HG02852 (cell line): ENCODE measurements at regions not wholly inside any gene's neighbourhood (a gene's known extent, or its start where the extent isn't known, plus 50 kb on each side); places are given as distances from the start of the nearest gene placed in this dataset.

Experiments
- ATAC-seq: cut with Tn5 transposase; IDR thresholded peaks from one replicate; pipeline ENCODE4 v1.9.1; 2021; ENCODE audit warnings: mild to moderate bottlenecking, moderate library complexity; ENCODE audit not compliant: unreplicated experiment

DNA sequence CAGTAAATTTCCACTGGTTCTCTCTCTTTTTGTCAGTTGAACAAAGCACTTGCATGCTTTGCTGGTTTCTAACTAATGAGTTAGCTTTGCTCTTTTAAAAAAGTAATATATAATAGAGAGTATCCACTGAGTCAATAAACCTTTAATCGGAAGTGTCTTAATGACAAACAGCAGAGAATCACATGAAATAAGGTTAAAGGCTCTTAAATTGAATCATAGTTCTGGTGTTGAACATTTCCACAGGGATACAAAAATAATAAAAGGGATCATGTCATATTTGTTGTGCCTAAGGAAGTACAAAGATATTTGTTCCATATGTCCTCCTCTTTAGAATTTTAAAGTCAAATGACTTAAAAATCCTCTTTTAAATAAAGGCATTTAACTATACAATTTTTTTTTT, 362.6 kb downstream of the LRIG3 start:
- no peak for ATAC-seq

DNA sequence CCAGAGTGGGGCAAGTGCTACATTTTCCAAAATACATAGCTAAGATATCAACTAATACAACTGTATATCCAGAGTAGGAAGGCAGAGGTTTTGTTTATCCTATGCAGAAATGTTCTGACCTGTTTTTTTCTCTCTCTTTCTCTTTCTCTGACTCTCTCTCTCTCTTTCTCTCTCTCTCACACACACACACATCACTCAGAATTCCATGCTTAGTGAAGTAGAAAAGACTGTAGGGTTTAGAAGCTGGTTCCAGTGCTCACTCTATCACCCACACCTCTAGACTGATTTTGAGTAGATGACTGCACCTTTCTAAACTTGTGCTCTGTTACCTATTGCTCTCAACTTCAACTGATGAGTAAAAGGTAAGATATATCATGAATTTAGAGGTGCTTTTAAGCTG, 356.7 kb downstream of the LRIG3 start:
- no peak for ATAC-seq

DNA sequence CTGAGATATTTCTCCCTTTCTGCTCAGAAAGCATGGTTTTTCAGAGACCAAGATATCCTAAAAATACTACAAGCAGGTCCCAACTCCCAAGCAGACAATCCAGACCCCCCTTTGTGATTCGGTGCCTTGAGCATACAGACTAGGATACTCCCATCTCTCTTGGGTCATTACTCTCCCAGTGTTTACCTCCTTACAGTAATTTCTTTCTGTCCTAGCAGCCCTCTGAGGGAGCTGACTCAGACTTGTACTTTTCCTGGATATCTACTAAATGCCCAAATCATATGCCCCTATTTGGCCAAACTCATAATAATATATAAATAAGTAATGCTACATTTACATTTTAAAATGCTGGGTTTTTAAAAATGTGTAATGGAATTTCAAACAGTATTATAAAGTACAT, 355.6 kb downstream of the LRIG3 start:
- no peak for ATAC-seq

DNA sequence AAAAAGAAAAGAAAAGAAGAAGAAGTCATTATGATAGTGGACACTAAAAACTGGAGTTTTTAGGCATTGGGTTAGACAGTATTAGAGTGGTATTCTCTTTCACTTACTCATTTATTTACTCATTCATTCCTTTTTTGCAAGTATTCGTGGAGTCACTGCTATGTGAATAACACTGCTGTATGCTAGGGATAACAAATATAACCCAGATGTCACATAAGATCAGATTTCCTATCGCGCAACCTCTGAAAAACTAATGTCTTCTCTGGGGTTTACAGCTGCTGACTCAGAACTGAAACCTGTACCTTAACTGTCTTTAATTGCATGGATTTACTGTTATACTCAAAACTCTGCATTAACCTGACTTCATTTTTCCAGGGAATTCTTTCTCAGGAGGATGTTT, 353.7 kb downstream of the LRIG3 start:
- ATAC-seq: no peak

DNA sequence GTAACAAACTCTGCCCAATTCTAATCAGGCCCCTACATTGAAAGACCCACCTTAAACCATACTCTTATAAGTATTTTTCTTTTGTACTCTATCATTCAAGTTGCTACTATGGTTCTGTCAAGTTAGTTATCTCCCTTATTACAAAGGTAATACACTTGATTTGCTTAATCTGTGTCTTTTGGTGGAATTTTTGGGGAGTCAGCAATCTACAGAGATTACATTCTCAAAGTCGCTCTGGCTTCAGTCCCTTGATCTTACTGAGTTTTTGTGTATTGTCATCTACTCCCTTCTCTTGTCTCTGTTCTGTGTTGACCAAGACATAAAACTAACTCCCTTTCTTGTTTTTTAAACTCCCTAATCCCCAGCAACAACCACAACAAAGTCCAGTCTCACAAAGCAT, 353.1 kb downstream of the LRIG3 start:
- ATAC-seq: no peak

DNA sequence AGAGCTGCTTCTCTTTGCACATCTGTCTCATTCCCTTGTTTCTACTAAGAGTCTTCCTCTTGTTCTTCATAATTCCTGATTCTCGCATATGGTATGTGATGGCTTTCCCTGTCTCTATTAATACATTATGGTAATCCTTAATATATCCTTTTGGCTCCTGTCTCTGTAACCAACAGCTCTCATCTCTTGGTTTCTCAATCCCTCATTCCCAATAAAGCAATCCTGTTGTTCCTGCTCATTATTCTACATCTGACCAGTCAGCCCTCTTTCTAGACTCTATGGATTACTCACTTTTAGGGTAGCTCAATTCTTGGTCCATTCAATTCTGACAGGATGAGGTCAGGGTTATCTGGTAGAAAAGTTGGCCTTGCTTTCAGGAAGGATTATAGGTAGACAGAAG, 349.9 kb downstream of the LRIG3 start:
- no peak for ATAC-seq

DNA sequence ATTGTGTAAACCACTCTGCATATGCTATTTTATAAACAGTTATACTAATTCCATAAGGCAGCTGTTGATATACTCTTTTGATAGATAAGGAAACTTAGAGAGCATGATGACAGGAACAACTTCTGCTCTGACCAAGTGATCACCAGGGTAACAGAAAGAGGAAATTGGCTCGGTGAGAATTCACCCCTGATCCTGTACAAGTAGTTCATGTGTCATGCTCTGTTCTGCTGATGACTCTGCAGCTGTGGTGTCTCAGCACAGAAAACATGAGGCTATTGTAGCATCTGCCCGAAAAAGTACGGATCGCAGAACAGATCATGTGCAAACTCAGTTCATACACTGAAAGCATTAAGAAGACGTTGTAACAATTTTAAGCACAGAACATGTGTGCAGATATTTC, 345.0 kb downstream of the LRIG3 start:
- ATAC-seq: no peak

DNA sequence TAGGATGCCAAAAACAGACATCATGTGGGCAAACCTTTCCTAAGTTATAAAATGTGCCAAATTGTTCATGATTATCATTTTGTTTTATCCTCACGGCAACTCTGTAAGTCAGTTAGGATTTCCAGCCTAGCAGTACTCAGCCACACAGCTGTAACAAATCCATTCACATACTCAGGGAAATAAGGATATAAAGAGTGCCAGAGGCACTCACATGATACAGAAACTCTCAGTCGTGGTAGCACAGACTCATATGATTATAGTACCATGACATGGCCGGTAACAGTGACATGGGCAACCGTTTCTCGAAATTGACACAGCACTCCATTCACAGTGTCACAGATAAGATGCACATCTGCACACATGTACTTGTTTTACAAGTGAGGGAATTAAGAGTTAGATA, 344.2 kb downstream of the LRIG3 start:
- ATAC-seq: no peak

DNA sequence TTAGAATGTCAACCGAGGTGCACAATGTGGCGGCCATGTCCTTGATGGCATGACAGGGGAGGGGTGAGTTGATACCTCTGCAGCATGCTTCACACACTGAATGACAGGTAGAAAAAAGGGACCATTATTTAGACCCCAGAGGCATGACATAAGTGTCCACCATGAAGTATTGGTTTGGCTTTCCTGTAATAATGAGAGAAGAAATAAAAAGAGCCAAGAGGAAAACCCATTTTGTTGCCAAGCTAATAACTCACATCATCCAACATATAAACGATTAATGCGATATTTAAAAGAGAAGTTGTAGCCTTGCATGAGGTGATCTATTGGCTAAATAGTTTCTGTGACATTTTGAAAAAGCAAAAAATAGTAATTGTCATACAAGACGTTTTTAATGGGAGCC, 343.4 kb downstream of the LRIG3 start:
- no peak for ATAC-seq

DNA sequence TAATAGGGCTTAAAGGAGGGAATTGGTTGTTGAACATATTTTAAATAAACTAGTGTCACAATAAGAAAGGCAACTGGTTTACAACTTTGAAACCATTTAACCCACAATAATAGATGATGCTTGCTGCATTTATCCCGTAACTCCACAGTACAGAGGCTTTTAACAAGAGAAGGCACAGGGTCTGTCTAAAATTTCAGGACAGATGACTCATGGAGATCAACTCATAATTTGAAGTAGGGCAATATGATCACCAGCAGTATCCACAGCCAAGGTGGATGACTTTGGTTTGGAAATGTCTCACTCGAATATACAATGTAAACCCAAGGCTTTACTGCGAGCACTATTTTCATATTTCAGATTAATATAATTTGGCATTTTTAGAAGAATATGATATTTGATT, 340.2 kb downstream of the LRIG3 start:
- no peak for ATAC-seq

DNA sequence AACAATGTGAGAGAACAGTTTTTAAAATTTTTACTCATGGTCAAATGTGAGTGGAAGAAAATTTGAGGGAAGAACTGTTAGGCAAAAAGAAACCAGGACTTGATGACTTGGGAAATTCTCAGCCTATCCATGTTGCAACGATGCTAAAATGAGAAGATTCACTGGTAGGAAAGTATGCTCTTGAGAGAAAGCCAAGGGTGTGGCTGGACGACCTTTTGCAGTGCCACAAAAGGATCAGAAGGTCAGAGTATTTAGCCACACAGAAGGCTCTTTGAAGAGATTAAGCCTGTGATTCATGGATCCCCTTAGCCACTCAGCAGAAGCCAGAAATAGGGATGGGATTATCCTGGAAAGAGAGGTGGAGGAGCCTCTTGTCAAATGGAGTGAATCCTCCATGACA, 336.8 kb downstream of the LRIG3 start:
- no peak for ATAC-seq

DNA sequence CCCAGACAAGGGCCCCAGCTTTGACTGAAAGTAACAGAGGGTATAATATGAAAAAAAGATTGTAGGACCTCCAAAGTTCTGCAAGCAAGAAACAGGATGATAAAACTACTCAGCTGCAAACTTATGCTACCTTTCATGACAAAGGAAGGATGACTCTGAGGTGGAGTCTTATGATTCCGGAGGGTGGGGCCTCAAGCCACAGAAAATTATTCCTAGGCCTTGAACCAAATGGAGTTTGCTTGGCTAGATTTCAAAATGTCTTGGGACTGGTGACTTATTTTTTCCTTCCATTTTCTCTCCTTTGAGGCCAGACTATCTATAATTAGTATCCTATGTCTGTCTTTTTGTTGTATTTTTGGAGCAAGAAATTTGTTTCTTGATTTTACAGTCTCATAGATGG, 336.4 kb downstream of the LRIG3 start:
- no peak for ATAC-seq

DNA sequence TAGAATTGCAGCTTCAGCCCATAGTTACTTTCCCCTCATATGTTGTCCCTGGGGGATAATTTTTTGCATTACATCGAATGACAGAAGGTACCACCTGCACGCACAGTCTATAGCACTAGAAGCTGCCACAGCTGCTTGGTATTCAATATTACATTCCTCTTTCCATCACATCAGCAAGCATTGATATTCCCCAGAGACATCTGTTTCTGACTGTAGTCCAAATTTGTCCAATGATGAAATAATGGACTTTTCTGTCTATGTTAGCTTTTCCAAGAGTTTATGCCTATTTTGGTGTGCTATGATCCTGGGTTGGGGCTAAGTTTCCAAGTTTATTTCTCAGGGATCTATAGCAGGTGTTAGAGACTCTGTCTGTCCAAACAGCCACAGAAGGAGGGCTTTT, 335.4 kb downstream of the LRIG3 start:
- no peak for ATAC-seq

DNA sequence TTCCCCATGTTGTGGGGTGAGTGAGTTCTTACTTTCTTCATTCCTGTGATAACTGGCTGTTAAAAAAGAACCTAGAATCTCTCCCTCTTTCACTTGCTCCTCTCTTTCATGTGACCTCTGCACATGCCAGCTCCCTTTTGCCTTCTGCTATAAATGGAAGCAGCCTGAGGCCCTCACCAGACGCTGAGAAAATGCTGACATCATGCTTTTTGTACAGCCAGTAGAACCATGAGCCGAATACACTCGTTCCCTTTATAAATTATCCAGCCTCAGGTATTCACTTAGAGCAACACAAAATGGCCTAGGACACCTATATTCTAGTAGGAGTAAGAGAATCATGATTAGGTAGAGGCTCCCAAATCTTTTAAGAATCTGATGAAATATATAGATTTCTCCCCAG, 333.5 kb downstream of the LRIG3 start:
- no peak for ATAC-seq

DNA sequence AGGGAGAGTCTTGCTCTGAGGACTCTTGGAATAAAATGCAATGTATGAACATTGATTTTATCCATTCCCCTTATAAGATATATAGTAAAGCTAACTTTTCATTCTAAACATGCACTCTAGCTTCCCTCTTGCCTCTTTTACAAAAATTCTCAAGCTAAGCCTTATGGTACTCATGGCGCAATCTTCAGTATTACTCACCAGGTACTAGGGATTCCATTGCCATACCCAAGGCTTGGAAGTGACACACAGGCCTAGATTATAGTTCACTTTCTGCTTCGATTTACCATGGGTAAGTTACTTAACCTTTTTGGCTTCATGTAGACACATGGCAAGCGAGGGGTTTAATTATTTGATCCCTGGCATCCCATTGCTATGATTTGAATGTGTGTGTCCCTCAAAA, 331.5 kb downstream of the LRIG3 start:
- ATAC-seq: no peak

DNA sequence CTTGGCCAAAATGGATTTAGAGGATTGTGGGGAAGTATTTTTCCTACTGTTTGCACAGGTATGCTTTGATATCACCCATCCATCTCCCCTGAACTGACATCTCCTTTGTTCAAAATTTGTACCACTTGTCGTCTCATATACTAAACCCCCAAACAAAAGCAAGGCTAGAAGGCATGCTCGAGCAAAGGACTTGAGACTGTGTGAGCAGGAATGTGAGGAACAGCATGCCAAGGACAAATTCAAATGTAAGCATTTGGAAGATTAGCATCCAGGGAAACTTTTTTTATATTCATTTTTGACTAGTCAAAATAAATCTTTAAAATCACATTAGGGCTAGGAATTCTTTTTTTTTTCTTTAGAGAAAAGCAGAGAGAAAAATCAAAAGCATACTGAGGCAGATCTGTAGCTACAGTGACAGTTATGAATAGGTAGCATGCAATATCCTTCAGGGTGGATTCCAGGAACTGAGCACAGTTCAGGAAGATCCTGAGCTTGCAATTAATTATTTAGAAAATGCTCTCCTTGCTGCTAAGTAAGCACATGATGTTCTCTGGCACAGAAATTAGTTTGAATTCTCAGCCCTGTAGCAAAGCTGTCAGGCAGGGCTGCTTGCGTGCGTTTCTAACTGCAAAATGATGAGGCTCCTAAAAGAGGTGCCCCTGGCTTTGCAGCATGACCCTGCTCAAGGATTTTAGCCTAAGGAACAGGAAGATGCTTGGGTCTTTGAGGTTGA, 327.7 kb downstream of the LRIG3 start:
- ATAC-seq: no peak

DNA sequence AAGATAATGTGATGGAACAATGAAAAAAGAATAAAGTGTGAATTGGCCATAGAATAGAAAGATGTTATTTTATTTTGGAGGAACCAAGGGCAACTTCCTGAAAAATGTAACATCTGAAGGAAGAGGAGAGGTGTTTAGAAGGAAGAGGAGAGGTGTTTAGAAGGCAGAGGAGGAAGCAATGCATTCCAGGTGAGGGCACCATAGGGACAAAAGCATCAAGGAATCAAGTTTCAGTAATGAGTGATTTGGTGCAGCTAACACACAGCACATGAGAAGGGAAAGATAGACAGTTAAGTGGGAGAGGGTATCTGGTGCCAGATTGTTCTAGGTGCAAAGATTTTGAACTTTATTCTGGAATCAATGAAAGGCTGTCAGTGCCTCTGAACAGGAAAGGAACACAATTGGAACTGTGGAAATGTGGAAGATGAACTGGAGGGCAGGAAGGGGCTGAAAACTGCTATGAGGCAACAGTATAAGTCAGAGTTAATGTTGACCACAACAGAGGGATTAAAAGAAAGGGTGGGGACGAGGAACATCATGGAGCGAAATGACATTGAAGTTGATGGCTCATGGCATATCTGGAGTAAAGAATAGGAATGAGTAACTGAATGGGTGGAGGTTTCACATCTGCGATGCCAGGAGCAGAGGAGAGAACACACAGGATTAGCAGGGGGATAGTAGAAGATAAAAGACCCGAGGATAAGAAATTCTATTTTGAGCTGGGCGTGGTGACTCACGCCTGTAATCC, 326.6 kb downstream of the LRIG3 start:
- ATAC-seq: no peak

DNA sequence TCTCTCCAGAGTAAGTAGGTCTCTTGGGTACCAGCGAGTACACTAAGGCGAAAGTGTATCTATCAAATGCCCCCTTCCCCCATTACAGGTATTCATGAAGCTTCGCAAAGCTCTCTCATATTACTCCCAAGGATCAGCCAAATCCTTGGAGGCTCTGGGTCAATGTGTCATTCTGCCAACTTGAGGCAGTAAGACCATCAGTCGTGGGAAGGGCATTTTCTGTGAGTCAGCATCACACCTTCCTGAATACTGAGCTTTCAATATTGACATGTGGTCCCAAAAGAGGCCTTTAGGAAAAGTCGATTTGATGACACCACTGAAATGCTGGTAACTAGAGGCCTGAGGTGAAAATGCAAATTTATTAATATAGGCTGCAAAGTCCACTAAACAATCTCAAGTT, 323.9 kb downstream of the LRIG3 start:
- ATAC-seq: no peak

DNA sequence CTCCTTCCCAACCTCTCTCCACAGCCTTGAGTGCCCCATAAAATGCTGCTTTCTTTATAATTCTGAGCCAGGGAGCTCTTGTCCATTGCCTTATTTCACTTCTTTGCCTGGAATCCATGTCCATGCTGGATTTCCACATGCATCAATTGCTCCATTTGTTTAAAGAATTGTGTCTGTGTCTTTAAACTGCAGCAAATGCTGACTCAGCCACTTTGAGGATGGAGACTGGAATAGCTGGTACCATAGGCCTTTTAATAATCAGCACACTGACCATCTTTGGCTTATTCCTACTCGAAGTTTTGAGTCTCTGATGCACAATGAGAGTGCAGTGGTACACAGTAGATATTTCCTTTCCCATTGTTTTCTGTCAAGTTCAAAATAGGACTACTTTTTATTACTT, 318.8 kb downstream of the LRIG3 start:
- ATAC-seq: no peak

DNA sequence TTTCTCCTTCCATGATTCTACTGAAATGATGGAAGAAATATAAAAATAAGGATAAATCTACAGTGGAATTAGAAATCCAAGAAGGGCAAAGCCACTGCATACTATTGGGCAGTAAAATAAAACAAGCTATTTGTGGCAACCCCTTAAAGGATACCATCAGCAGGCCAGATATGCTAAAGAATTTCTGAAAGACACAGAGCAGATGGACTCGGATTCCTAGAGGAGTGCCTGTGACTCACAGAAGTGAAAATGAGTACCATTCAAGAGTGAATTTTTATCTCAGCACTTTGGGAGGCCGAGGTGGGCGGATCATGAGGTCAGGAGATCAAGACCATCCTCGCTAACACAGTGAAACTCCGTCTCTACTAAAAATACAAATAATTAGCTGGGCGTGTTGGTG, 318.1 kb downstream of the LRIG3 start:
- no peak for ATAC-seq

DNA sequence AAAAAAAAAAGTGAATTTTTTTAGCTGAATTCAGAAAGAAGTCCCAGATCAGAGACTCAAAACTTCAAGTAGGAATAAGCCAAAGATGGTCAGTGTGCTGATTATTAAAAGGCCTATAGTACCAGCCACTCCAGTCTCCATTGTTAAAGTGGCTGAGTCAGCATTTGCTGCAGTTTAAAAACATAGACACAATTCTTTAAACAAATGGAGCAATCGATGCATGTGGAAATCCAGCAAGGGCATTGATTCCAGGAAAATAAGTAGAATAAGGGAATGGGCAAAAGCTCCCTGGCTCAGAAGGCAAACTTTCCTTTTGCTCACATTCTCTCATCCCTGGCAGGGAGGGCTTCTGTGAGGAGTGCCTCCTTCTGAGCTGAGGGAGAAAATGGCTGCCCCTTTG, 317.6 kb downstream of the LRIG3 start:
- ATAC-seq: no peak

DNA sequence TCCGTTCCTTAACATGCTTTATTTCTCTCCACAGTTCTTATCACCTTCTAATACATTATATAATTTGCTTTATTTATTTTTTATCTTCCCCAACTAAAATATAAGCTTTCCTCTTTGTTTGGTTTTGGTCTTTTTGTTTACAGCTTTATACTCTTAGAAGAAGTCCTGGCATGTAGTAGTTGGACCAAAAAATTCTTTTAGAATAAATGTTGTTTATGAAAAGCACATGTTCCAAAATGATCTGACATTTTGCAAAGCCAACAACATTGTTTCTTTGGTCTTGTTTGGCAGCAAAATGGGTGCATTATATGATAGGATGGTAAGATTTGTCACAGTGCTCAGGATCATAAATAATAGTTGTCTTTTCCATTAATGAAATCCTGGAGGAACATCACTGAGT, 312.5 kb downstream of the LRIG3 start:
- no peak for ATAC-seq

DNA sequence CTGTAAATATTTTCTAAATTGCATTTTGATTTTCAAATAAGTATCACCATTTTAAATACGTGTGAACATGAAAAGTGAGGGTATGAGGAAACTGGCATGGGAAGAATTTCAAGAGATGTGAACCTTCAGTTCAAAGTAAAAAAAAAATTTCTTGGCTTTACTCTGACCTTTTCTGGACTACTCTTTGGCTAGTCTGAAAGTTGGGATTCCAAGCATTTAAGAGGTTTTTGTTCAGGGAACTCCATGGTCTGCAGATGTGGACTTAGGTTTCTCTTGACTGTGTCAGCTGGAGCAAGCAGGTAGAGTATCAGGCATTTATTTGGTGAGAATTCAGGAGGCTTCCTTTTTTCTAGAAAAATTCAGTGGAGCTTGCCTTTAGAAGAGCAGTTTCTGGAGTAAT, 311.6 kb downstream of the LRIG3 start:
- ATAC-seq: no peak
